GM21528 (cell line): ENCODE measurements at regions not wholly inside any gene's neighbourhood (a gene's known extent, or its start where the extent isn't known, plus 50 kb on each side); places are given as distances from the start of the nearest gene placed in this dataset.
"Not testable (repeated sequence)": the region's sequence is repeated elsewhere in the genome, so short reads cannot be mapped to it uniquely, and the experiment has no call there.

Experiments
- ATAC-seq: cut with Tn5 transposase; IDR thresholded peaks from one replicate; pipeline ENCODE4 v1.9.1; 2021; ENCODE audit warnings: mild to moderate bottlenecking, moderate library complexity; ENCODE audit not compliant: unreplicated experiment, low FRiP score

DNA sequence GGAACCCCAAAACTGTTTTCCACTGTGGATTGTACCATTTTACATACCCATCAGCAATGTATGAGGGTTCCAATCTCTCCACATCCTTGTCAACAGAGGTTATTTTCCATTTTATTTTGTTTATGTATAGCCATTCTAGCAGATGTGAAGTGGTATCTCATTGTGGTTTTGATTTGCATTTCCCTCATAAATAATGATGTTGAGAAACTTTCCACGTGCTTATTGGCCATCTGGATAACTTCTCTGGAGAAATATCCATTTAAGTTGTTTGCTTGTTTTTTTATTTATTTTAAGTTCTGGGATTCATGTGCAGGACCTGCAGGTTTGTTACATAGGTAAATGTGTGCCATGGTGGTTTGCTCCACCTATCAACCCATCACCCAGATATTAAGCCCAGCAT is 280.2 kb upstream of the USP25 start:
- ATAC-seq: no peak

GRCh38 chr21:15453261-15453660 is 276.5 kb upstream of the USP25 start:
- no peak for ATAC-seq

DNA sequence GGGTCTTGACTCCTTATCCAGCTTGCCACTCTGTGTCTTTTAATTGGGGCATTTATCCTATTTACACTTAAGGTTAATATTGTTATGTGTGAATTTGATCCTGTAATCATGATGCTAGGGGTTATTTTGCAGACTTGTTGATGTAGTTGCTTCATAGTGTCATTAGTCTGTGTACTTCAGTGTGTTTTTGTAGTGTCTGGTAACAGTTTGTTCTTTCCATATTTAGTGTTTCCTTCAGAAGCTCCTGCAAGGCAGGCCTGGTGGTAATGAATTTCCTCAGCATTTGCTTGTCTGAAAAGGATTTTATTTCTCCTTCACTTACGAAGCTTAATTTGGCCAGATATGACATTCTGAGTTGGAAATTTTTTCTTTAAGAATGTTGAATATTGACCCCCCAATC is 276.0 kb upstream of the USP25 start:
- not testable (repeated sequence) for ATAC-seq

GRCh38 chr21:15454931-15455330 is 274.9 kb upstream of the USP25 start:
- not testable (repeated sequence) for ATAC-seq

GRCh38 chr21:15455819-15456462 is 273.8 kb upstream of the USP25 start:
- ATAC-seq: no peak

GRCh38 chr21:15457965-15458364 is 271.8 kb upstream of the USP25 start:
- no peak for ATAC-seq

GRCh38 chr21:15462092-15462491 is 267.7 kb upstream of the USP25 start:
- ATAC-seq: no peak

- ATAC-seq: no peak
Measured at GRCh38 chr21:15466329-15466728, 263.5 kb upstream of the USP25 start.

GRCh38 chr21:15468368-15468767 is 261.4 kb upstream of the USP25 start:
- ATAC-seq: no peak

DNA sequence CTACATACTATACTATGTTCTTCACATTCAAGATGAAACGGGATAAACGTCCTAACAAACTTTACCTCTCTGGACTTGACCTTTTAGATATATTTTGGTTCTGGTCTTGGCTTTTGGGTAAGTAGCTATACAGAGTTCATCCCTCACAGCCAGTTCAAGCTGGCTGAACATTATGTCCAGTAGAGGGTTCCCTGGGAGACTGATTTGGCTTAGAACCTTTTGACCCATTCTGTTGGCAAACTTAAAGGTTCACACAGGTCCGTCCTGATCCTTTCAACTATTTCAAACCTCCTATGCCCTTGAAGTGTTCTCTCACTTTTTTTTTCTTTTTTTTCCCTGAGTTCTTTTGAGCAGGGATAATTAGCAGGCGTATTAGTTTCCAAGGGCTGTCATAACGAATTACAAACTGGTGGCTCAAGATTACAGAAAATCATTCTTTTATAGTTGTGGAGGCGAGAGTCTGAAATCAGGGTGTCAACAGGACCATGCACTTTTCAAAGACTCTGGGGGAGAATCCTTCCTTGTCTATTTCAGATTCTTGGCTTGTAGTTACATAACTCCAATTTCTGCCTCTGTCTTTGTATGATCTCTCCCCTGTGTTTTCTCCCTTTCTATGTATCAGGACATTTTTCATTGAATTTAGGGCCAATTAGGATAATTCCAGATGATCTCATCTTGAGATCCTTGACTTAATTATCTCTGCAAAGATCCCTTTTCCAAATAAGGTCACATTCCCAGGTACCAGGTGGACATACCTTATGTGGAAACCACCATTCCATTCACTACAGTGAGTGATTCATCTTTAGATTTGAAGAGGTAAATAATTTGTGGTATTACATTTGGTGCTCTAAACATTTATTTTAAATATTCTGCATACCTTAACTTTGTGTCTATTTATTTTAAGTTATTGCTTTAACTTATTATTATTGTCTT is 257.4 kb upstream of the USP25 start:
- ATAC-seq: no peak

DNA sequence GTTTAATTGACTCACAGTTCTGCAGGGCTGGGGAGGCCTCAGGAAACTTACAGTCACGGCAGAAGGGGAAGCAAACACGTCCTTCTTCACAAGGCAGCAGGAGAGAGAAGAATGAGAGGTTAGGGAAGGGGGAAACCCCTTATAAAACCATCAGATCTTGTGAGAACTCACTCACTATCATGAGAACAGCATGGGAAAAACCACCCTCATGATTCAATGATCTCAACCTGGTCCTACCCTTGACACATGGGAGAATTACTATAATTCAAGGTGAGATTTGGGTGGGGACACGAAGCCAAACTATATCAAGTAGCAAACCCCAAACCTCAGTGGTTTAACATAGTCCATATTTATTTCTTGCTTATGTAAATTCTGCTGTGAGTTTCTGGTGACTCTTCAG is 252.0 kb upstream of the USP25 start:
- ATAC-seq: not testable (repeated sequence)

DNA sequence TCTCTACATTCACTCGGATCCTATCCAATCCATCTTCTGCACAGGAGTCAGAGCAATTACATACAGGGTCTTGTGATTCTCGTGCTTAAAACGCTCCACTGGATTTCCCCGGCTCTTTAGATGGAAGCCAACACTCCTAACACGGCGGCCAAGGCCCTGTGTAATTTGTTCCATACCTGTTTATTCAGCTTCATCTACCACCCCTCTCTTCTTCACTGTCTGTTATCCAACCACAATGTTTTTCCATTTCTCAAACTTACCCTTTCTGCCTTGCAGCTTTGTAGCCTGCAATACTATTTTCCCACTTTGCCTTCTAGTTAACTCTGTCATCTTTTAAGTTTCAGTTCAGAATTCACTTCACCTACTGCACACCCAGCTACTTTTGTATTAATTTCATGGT is 249.6 kb upstream of the USP25 start:
- no peak for ATAC-seq

- ATAC-seq: peak; percentile 90
Measured at GRCh38 chr21:15483138-15483780, 246.5 kb upstream of the USP25 start.

- ATAC-seq: no peak
Measured at GRCh38 chr21:15486460-15487195, 243.2 kb upstream of the USP25 start.

DNA sequence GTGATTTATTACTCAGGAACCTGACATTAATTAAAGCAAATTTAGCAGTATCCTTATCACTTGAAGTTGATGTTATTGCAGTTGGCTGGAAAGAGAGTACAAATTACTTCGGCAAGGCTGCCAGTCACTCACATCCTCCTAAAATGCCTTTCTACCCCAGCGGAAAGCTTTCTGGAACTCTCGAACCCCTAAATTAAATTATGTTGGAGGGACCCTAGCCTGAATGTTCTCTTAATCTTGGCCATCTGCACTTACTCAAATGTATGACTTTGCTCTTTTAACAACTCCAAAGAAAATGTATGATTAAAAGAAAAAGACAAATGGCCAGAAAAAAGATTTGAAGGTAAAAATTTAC is 242.6 kb upstream of the USP25 start:
- ATAC-seq: no peak

DNA sequence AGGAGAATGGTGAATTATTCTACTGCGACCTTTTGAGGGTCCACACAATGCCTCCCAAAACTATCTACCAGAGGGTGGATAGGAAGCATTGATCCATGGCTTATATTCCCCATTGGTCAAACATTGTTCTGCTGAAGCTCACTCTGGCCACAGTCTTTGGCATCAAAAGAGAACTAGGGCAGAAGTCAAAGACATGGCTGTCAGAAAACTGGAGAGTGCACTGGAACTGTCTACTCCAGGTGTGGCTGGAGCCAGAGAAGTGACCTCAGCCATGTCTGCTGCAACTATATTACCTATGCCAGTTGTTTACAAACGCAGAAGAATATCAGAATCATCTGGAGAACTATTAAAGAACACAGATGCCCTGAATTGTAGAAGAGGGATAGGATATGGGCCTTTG is 238.7 kb upstream of the USP25 start:
- ATAC-seq: no peak

GRCh38 chr21:15493646-15494045 is 236.1 kb upstream of the USP25 start:
- ATAC-seq: no peak

- ATAC-seq: no peak
Measured at GRCh38 chr21:15494481-15494880, 235.3 kb upstream of the USP25 start.

GRCh38 chr21:15495965-15496364 is 233.8 kb upstream of the USP25 start:
- ATAC-seq: no peak

DNA sequence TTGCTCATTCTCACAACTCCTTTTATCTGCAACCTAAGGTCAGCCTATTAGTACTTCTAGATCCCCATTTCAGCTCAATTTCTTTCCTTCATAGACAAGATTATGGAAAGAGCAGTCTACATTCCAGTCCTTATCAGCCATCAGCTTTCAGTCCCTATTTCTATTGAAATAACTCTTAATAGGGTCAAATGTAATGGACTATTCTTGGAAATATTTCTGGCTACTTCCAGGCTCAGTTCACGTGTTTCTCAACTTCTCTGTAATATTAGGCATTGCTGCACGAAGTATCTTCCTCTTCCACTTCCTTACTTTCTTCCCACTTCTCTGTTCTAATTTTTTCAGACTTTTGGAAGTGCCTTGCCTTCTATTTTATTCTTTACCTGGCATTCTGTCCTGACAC is 232.9 kb upstream of the USP25 start:
- ATAC-seq: no peak

- no peak for ATAC-seq
Measured at GRCh38 chr21:15498455-15498854, 231.3 kb upstream of the USP25 start.
